ENCODE measurements at regions not wholly inside any gene's neighbourhood (a gene's known extent, or its start where the extent isn't known, plus 50 kb on each side); places are given as distances from the start of the nearest gene placed in this dataset.

- TF ChIP-seq ZNF274 (IDR thresholded peaks at IDR 0.05; ENCODE audit: low read depth, low read length) (no peak), YY1 (IDR thresholded peaks at IDR 0.05; ENCODE audit: insufficient read depth, insufficient read length) (no peak), SUZ12 (IDR thresholded peaks at IDR 0.05; ENCODE audit: extremely low read depth, insufficient read depth, insufficient read length) (no peak)
These were observed 957.7 kb upstream of the GYPC start for GRCh38 chr2:125698280-125698679.
